ENCODE measurements at regions not wholly inside any gene's neighbourhood (a gene's known extent, or its start where the extent isn't known, plus 50 kb on each side); places are given as distances from the start of the nearest gene placed in this dataset.
A peak's percentile ranks its signal among the peaks of the same experiment; 100 is the strongest.

DNA sequence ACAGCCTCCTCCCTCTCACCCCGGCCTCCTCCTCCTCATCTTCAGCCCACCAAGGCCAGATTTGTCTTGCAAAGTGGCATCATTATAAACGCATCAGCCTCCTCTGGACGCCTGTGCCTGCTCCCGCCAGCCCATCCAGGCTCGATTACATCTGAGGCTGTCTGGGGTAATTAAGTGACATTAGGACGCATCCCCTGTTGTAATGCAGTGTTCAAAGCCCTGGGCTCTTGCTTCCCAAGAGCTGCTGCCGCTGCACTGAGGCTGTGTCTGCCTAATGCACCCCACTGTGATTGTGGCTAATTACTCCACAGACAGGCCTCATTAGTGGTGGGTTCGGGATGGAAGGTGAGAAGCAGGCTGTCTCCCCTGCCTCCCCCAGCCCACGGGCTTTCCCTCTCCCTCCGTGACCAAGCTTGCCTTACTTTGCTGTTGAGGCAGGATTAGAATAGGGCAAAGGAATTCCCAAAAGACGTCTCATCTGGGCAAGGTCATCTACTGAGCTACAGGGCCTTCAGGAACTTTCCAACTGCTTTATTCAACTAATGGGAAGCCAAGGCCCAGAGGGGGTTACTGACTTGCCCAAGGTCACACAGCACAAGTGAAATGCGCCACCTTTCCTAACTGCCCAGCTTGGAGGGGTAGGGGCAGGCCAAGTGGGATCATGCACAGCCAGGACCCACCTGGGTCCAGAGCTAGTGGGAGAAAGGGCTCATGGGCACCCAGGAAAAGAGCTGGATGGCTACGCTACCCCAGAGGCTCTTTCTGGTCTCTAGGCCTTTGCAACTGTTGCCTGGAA, 66.2 kb upstream of the PCBD1 start:
- no peak for TF ChIP-seq CTCF (IDR thresholded peaks at IDR 0.05; ENCODE audit: unreplicated experiment)
- peaks cover 1% of the 10 kb centered on the region for H3K27me3 Mint-ChIP-seq (ENCODE audit: unreplicated experiment)
- no peaks in the 10 kb centered on the region for H3K9me3 Mint-ChIP-seq (ENCODE audit: unreplicated experiment)
- H3K27ac Mint-ChIP-seq (ENCODE audit: unreplicated experiment), result no peak overlapping the region
- H3K4me3 Mint-ChIP-seq (ENCODE audit: unreplicated experiment), result no peak overlapping the region
- no peaks in the 10 kb centered on the region for H3K36me3 Mint-ChIP-seq (ENCODE audit: low read depth, unreplicated experiment)
- no peak for DNase-seq (ENCODE audit: low spot score)
- no peaks in the 10 kb centered on the region for H3K4me1 Mint-ChIP-seq (ENCODE audit: unreplicated experiment)

DNA sequence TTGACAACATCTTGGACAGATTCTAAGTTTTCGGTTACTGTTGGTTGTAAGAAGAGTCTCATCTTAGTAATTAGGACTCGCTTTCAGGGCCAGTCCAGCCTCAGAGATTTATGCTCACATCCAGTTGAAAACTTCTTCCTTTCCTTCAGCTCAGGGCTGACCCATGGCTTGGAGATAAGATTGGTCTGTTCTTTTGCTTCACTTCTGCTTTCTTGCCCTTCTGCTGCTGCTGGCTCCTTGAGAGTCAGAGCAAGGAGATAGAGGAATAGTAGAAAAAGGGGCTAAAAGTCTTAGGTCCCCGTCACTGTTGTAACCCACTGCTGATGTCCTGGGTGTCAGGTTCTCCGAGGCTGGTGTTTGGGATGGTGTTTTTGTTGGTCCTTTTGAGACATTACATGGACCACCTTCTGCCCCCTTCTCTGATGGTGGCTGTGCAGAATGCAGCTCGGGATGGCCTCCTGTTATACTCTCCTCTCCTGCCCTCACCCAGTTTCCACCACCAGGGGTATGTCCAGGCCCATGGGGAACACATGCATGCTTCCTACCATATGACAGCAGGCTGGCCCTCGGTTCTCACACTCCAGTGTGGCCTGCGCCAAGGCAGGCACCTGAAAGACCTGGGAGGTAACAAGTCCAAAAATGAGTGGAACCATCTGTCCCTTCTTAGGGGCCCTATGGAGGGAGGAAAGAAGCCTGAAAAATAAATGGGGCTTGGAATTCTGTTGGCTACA, 67.8 kb upstream of the PCBD1 start:
- TF ChIP-seq CTCF (IDR thresholded peaks at IDR 0.05; ENCODE audit: unreplicated experiment), result peak; percentile 41
- no peaks in the 10 kb centered on the region for H3K36me3 Mint-ChIP-seq (ENCODE audit: low read depth, unreplicated experiment)
- no peaks in the 10 kb centered on the region for H3K4me1 Mint-ChIP-seq (ENCODE audit: unreplicated experiment)
- no peak overlapping the region for H3K27ac Mint-ChIP-seq (ENCODE audit: unreplicated experiment)
- H3K27me3 Mint-ChIP-seq (ENCODE audit: unreplicated experiment), result peaks cover 1% of the 10 kb centered on the region
- no peaks in the 10 kb centered on the region for H3K9me3 Mint-ChIP-seq (ENCODE audit: unreplicated experiment)
- no peak overlapping the region for H3K4me3 Mint-ChIP-seq (ENCODE audit: unreplicated experiment)
- DNase-seq (ENCODE audit: low spot score), result peak; percentile 37

GRCh38 chr10:70958396-70958795, 70.0 kb upstream of the PCBD1 start:
- Mint-ChIP-seq H3K27ac (ENCODE audit: unreplicated experiment) (no peak overlapping the region), H3K4me3 (ENCODE audit: unreplicated experiment) (no peak overlapping the region), H3K4me1 (ENCODE audit: unreplicated experiment) (peaks cover 4% of the 10 kb centered on the region), H3K36me3 (ENCODE audit: low read depth, unreplicated experiment) (no peaks in the 10 kb centered on the region), H3K9me3 (ENCODE audit: unreplicated experiment) (no peaks in the 10 kb centered on the region), H3K27me3 (ENCODE audit: unreplicated experiment) (no peaks in the 10 kb centered on the region)
- no peak for DNase-seq (ENCODE audit: low spot score)
- no peak for TF ChIP-seq CTCF (IDR thresholded peaks at IDR 0.05; ENCODE audit: unreplicated experiment)

DNA sequence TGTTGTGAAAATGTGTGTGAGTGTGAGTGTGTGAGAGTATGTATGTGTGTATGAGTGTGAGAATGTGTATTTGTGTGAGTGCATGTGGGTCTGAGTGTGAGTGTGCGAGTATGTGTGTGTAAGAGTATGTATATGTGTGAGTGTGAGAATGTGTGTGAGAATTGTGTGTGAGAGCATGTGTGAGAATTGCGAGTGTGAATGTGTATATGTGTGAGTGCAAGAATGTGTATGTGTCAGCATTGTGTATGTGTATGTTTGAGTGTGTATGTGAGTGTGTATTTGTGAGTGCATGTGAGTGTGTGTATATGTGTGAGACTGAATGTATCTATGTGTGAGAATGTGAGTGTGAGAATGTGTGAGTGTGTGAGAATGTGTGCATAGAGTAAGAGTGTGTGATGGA, 72.0 kb upstream of the PCBD1 start:
- Mint-ChIP-seq H3K36me3 (ENCODE audit: low read depth, unreplicated experiment) (no peaks in the 10 kb centered on the region), H3K27ac (ENCODE audit: unreplicated experiment) (no peak overlapping the region), H3K4me1 (ENCODE audit: unreplicated experiment) (peaks cover 4% of the 10 kb centered on the region), H3K4me3 (ENCODE audit: unreplicated experiment) (no peak overlapping the region), H3K27me3 (ENCODE audit: unreplicated experiment) (peaks cover 2% of the 10 kb centered on the region), H3K9me3 (ENCODE audit: unreplicated experiment) (no peaks in the 10 kb centered on the region)
- DNase-seq (ENCODE audit: low spot score), result no peak
- TF ChIP-seq CTCF (IDR thresholded peaks at IDR 0.05; ENCODE audit: unreplicated experiment), result no peak
